HG03469 (cell line): ENCODE measurements at regions not wholly inside any gene's neighbourhood (a gene's known extent, or its start where the extent isn't known, plus 50 kb on each side); places are given as distances from the start of the nearest gene placed in this dataset.
A peak's percentile ranks its signal among the peaks of the same experiment; 100 is the strongest.

Experiments used
- ATAC-seq: cut with Tn5 transposase; IDR thresholded peaks from one replicate; pipeline ENCODE4 v1.9.1; 2021; ENCODE audit warnings: mild to moderate bottlenecking, moderate library complexity, moderate number of reproducible peaks; ENCODE audit not compliant: unreplicated experiment

- no peak for ATAC-seq
Measured at GRCh38 chr10:58969576-58969975, 206.9 kb upstream of the PHYHIPL start.

GRCh38 chr10:58970160-58970915 lies 206.1 kb upstream of the PHYHIPL start:
- ATAC-seq: no peak

- ATAC-seq: no peak
Measured at GRCh38 chr10:58971211-58971610, 205.2 kb upstream of the PHYHIPL start.

GRCh38 chr10:58971796-58972491 lies 204.5 kb upstream of the PHYHIPL start:
- no peak for ATAC-seq

- ATAC-seq: no peak
Measured at GRCh38 chr10:58972576-58973234, 203.7 kb upstream of the PHYHIPL start.

GRCh38 chr10:58973235-58973595 lies 203.2 kb upstream of the PHYHIPL start:
- ATAC-seq: no peak

- ATAC-seq: no peak
Measured at GRCh38 chr10:58976254-58976653, 200.2 kb upstream of the PHYHIPL start.

- ATAC-seq: no peak
Measured at GRCh38 chr10:58979711-58980110, 196.7 kb upstream of the PHYHIPL start.

GRCh38 chr10:58980826-58981415 lies 195.5 kb upstream of the PHYHIPL start:
- no peak for ATAC-seq

- no peak for ATAC-seq
Measured at GRCh38 chr10:58981846-58982245, 194.6 kb upstream of the PHYHIPL start.

- no peak for ATAC-seq
Measured at GRCh38 chr10:58982470-58983239, 193.8 kb upstream of the PHYHIPL start.

GRCh38 chr10:58985216-58985615 lies 191.2 kb upstream of the PHYHIPL start:
- no peak for ATAC-seq

- ATAC-seq: no peak
Measured at GRCh38 chr10:58989486-58990039, 186.9 kb upstream of the PHYHIPL start.

- no peak for ATAC-seq
Measured at GRCh38 chr10:58990693-58991092, 185.8 kb upstream of the PHYHIPL start.

GRCh38 chr10:58991856-58992255 lies 184.6 kb upstream of the PHYHIPL start:
- no peak for ATAC-seq

- no peak for ATAC-seq
Measured at GRCh38 chr10:58992830-58993460, 183.5 kb upstream of the PHYHIPL start.

GRCh38 chr10:58993480-58994221 lies 182.8 kb upstream of the PHYHIPL start:
- peak; percentile 45 for ATAC-seq

GRCh38 chr10:58994226-58995057 lies 182.0 kb upstream of the PHYHIPL start:
- no peak for ATAC-seq
